Putamen (tissue), 1 donor: ENCODE measurements at regions not wholly inside any gene's neighbourhood (a gene's known extent, or its start where the extent isn't known, plus 50 kb on each side); places are given as distances from the start of the nearest gene placed in this dataset.

Experiments used
- DNase-seq: peaks from one replicate; pipeline ENCODE4 v3.0.0-alpha.2; 2016; ENCODE audit warnings: low spot score

DNA sequence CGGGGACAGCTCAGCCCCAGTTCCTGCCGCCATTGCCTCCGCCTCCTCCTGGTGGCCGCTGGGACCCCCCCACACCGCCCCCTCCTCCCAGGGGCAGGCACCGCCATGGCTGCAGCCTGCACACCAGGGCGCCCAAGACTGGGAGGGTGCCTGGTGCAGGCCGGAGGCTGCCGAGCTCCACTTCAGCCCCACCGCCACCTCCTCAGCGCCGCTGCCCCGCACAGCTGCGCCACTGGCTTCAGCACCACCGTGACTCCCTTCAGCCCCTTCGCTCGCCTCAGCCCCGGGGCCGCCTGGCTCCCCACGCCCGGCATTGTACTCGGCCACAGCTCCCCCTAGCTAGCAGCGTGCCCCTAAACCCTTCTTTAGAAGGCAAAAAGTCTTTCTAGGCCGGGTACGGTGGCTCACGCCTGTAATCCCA is 131.1 kb downstream of the CRYBB2 start:
- DNase-seq = no peak

- DNase-seq = no peak
Observed at GRCh38 chr22:25351631-25352293, 132.3 kb downstream of the CRYBB2 start.

- no peak for DNase-seq
Observed at GRCh38 chr22:25352294-25352680, 132.8 kb downstream of the CRYBB2 start.

- DNase-seq = no peak
Observed at GRCh38 chr22:25353516-25354445, 134.3 kb downstream of the CRYBB2 start.

DNA sequence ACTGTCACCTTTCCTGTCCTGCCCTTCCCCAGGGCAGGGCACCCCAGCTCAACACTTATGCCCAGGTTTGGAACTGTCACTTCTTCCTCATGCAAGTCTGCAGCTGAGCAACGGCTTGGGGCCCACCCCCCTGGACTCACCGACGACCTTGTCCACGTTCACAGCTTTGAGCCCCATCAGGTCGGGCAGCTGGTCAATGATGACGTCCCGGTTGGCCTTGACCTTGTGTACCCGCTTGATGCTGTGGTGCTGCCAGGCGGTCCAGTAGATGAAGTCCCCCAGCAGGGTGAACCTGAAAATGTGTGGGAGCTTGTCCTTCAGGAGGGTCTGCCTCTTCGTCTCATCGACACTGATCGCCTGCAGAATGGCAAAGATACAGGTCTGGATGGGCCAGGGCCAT is 135.0 kb downstream of the CRYBB2 start:
- DNase-seq = no peak

DNA sequence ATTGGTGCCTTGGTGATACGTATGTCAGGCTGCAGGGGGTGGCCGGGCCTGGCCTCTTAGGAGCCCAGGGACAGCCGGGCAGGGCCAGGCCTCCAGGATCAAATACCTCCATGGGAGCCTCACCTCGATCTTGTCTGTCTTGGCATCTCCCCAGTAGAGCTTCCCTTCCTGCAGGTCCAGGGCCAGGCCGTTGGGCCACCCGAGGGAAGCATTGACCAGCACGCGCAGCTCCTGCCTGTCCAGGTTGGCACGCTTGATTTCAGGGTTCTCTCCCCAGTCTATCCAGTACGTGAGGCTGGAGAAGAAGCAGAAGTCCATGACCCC is 137.7 kb downstream of the CRYBB2 start:
- no peak for DNase-seq

DNA sequence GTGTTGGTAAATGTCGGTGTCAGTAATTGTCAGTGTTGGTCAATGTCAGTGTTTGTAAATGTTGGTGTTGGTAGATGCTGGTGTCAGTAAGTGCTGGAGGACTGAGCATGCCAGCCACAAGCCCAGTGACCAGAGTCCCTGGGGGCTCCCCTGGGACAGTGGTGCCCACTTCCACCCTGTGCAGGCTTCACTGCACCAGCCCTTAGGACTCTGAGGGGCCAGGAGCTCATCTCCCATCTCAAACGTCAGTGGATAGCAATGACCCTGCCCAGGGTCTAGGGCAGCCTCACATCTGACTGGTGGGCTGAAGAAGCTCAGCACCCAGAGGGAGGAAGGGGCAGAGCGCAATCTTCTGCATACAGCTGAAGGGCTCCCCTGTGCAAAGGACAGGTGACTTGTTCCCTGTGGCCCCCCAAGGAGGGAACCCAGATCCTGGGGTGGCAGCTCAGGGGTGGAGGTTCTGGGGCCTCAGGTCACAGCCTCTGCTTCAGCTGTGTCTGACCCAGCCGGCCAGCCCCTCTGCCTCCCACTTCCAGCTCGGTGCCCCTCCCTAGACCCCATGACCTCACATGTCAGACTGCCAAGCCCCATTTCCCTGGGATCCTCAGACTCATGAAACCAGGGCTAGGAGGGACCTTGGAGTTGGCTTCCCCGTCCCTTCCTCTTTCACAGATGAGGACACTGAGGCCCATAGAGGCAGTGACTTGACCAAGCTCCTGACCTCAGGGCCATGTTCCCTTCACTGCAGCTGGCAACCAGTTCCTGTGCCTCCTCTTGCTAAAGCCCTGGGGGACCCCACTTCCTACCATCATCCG is 138.4 kb downstream of the CRYBB2 start:
- DNase-seq = no peak

DNA sequence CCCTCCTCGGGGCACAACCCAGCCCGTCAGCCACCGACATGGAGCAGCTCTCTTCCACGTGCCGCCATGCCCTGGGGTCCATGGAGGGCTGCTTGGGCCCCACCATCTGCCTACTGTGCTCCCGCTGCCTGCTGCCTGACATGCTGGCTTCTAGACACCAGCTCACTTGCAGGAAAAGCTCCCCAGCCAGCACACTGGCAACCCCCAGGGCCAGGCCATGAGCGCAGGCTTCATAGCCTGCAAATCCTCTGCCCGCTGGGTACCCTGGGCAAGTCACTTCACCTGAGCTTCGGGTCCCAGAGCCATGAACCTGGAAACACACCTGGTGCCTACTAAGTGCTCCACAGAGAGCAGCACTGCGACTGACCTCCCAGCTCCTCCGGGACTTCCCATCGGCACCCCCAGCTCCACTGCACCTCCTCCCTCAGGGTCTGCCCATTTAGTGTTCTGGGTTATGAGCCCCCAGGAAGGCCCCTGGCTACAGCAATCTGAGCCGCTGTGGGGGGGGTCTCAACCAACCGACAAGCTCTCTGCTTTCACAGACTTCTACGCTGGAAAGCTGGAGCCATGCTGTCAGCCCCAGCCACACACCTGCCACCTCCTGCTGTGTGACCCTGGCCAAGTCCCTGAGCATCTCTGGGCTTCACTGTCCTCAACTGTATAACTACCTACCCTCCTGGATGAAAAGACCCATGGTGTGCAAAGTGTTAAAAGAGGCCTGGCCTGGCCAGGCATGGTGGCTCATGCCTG is 139.2 kb downstream of the CRYBB2 start:
- no peak for DNase-seq

DNA sequence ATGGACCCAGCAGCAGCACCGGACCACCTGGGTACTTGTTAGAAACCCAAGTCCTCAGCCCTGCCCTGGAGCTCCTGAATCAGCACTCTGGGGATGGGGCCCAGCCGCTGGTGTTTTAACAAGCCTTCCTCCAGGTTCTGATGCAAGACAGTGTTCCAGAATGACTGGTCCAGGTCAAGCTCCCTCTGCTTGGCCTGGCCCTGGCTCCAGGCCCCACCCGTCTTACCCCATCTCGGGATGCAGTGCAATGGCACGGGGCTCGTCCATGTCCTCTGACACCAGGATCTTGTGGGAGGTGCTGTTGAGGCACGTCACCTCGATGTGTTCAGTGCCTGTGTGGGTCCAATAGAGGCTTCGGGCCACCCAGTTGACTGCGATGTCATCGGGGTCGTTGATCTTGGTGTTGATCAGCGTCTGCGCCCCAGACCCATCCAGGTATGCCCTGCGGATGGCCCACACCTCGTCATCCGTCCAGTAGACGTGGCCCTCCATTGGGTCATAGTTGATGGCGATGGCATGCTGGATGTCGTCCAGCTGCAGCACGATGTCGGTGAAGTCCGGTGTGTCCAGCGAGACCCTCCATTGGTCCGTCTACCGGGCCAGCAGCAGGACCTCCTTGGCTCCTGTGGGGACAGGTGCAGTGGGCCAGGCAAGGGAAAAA is 140.3 kb downstream of the CRYBB2 start:
- DNase-seq = no peak

- no peak for DNase-seq
Observed at GRCh38 chr22:25360411-25360810, 141.0 kb downstream of the CRYBB2 start.

GRCh38 chr22:25360891-25361645 is 141.6 kb downstream of the CRYBB2 start:
- DNase-seq = no peak

DNA sequence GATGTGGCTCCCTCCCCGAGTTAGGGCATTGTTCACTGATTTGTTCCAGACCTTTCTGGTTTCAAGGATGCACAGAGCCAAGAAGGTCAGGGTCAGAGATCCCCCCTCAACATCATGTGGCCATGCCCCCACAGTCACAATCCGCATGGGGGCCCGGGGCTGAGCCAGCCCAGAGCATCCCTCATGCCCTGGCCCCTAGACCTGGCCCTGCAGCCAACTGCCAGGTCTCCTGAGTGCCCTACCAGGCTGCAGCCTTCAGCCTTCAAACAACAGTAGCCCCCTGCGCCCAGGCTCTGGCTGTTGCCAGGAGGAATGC is 142.4 kb downstream of the CRYBB2 start:
- DNase-seq = no peak

DNA sequence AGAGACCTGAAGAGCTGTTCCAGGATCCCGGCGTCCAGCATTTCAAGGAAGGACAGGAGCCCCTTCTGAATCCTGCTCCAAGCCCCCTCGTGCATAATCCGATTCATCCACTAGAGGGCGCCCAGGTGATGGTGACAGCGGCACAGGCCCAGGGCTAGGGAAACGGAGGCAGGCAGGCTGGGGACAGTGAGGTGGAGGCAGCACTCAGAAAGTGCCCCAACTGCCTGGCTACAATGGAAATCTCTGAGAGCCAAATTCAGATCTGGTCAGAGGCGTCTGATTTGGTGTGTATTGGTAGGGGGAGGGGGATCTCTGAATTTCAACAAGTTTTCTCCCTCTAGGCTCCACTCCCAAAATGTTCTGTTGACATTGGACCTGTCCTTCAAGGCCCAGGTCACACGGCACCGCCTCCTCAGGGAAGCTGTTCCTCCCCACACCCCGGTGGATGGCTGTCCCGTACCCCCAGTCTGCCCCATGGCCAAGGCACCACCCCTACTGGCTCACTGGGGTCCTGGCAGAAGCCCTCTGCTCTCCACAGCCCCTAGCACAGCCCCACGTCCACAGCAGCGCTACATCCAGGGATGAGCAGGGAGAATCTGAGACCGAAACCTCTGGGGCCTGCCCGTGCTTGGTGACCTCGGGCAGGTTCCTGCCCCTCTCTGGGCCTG is 142.9 kb downstream of the CRYBB2 start:
- DNase-seq = peak; percentile 18

DNA sequence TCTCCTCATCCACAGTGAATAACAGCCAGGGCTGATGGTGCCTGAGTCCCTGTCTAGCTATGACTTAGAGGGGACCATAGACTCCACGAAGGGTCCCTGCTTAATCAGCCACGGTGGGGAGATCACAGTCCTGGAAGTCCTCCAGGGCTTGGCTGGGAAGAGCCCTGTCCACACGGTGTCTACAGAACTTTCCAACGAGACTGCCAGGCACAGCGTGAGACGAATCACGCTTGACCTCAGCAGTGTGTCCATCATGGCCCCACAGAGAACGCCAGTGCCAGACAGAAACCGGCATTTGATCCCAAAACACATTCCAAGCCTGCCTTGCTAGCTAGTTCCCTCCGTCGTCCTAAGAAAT is 143.4 kb downstream of the CRYBB2 start:
- DNase-seq = no peak

GRCh38 chr22:25363474-25363873 is 144.0 kb downstream of the CRYBB2 start:
- DNase-seq = no peak

GRCh38 chr22:25364281-25364680 is 144.8 kb downstream of the CRYBB2 start:
- DNase-seq = no peak

- no peak for DNase-seq
Observed at GRCh38 chr22:25364736-25365241, 145.3 kb downstream of the CRYBB2 start.

DNA sequence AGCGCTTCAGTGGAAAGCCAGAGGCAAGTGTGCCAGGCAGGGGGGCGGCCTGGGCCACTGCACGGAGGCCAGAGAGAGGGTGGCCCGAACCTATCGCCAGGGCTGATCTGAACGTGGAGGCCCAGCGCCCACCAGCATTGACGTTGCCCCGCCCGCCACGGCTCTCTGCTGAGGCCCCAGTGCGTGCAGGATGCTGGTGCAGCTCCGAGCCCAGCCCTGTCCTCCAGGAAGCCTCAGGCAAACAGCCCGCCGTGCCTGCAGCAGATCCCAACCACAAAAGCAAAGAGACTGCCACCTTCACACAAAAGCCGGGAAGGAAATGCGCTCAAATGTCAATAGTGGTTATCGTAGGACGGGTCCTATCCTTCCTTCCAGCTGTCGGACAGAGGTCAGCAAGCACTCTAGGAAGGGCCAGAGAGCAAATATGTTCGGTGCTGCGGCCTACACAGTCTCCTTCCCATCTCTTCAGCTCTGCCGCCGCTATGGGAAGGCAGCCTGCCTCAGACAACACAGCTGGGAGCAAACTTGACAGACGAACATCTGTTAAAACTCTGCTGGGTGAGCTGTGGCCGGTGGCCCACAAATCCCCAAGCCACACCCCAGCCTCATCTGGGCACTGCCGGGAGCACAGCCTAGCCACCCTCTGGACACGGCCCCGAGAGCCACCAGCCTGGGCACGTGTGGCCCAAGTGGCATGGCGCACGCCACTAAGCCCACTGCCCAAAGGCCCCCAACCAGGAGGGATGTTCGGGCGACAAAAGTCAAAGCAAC is 146.2 kb downstream of the CRYBB2 start:
- no peak for DNase-seq

DNA sequence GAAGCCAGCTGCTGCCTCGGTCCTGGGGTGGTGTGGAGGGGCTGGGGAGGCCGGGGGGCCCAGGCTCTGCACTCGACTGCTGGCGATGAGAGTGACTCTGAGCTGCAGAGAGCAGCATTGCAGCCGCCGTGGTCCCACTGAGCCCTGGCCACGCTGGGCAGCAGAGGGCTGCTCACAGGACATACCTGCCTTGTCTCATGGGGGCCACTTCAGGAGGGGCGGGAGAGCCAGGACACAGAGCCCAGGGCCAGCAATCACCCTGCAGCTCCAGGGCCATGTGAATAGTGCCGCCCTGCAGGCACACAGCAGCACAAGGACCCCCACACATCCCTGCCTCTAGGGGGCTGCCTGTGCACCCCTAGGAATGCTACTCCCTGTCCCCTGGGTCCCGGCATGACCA is 147.0 kb downstream of the CRYBB2 start:
- DNase-seq = no peak
